H9 (cell line): ENCODE measurements at regions not wholly inside any gene's neighbourhood (a gene's known extent, or its start where the extent isn't known, plus 50 kb on each side); places are given as distances from the start of the nearest gene placed in this dataset.

Experiments
- DNase-seq: peaks from one replicate; pipeline ENCODE4 v3.0.0-alpha.2; 2017
- H2AFZ ChIP-seq: one replicate; pipeline ENCODE4 v1.6.1; 2013; ENCODE audit warnings: mild to moderate bottlenecking, low read length, control low read depth, moderate library complexity
- H2AK5ac ChIP-seq: 2 replicates; pipeline ENCODE4 v1.6.1; 2013; ENCODE audit warnings: low read length, control low read depth, mixed read lengths; ENCODE audit not compliant: insufficient read length
- H2BK120ac ChIP-seq: one replicate; pipeline ENCODE4 v1.6.1; 2013; ENCODE audit warnings: low read depth, mild to moderate bottlenecking, low read length, control low read depth, inconsistent platforms; ENCODE audit not compliant: poor library complexity, severe bottlenecking
- H2BK12ac ChIP-seq: 2 replicates; pipeline ENCODE4 v1.6.1; 2013; ENCODE audit warnings: low read length, control low read depth, mixed read lengths, low read depth; ENCODE audit not compliant: insufficient read length
- H2BK15ac ChIP-seq: 2 replicates; pipeline ENCODE4 v1.6.1; 2013; ENCODE audit warnings: low read depth, low read length, control low read depth
- H2BK20ac ChIP-seq: one replicate; pipeline ENCODE4 v1.6.1; 2013; ENCODE audit warnings: low read depth, mild to moderate bottlenecking, low read length, control low read depth, inconsistent platforms; ENCODE audit not compliant: poor library complexity, severe bottlenecking
- H2BK5ac ChIP-seq: 2 replicates; pipeline ENCODE4 v1.6.1; 2013; ENCODE audit warnings: low read length, control low read depth, mixed read lengths; ENCODE audit not compliant: insufficient read length
- H3K14ac ChIP-seq: 2 replicates; pipeline ENCODE4 v1.6.1; 2013; ENCODE audit warnings: low read length, control low read depth; ENCODE audit not compliant: insufficient read depth
- H3K18ac ChIP-seq: 2 replicates; pipeline ENCODE4 v1.6.1; 2013; ENCODE audit warnings: low read depth, mild to moderate bottlenecking, mixed read lengths, low read length, control low read depth; ENCODE audit not compliant: insufficient read length
- H3K23ac ChIP-seq: 2 replicates; pipeline ENCODE4 v1.6.1; 2013; ENCODE audit warnings: low read length, control low read depth, mixed read lengths, low read depth; ENCODE audit not compliant: insufficient read length
- H3K23me2 ChIP-seq: 2 replicates; pipeline ENCODE4 v1.6.1; 2013; ENCODE audit warnings: low read depth, mild to moderate bottlenecking, mixed read lengths, low read length, control low read depth; ENCODE audit not compliant: insufficient read length, poor library complexity, severe bottlenecking
- H3K27ac ChIP-seq: 2 replicates; pipeline ENCODE4 v1.5.1; 2013; ENCODE audit warnings: low read length, control low read depth, mixed read lengths, low read depth; ENCODE audit not compliant: insufficient read length
- H3K27me3 ChIP-seq: 2 replicates; pipeline ENCODE4 v1.6.1; 2013; ENCODE audit warnings: low read length, control low read depth, inconsistent platforms; ENCODE audit not compliant: insufficient read depth
- H3K4ac ChIP-seq: 2 replicates; pipeline ENCODE4 v1.6.1; 2013; ENCODE audit warnings: low read depth, mild to moderate bottlenecking, control low read depth, inconsistent platforms, low read length, moderate library complexity
- H3K4me1 ChIP-seq: 2 replicates; pipeline ENCODE4 v1.6.1; 2013; ENCODE audit warnings: low read length, control low read depth, inconsistent platforms; ENCODE audit not compliant: insufficient read depth
- H3K4me2 ChIP-seq: 2 replicates; pipeline ENCODE4 v1.6.1; 2013; ENCODE audit warnings: low read length, control low read depth, mixed read lengths; ENCODE audit not compliant: insufficient read length, insufficient read depth
- H3K56ac ChIP-seq: 2 replicates; pipeline ENCODE4 v1.6.1; 2013; ENCODE audit warnings: low read depth, mild to moderate bottlenecking, mixed read lengths, low read length, control low read depth; ENCODE audit not compliant: insufficient read length
- H3K79me1 ChIP-seq: 2 replicates; pipeline ENCODE4 v1.6.1; 2013; ENCODE audit warnings: low read depth, mild to moderate bottlenecking, moderate library complexity, low read length, control low read depth, inconsistent platforms; ENCODE audit not compliant: insufficient read depth, poor library complexity, severe bottlenecking
- H3K79me2 ChIP-seq: 2 replicates; pipeline ENCODE4 v1.6.1; 2013; ENCODE audit warnings: low read length, control low read depth, inconsistent platforms; ENCODE audit not compliant: insufficient read depth
- H3K9ac ChIP-seq: 2 replicates; pipeline ENCODE4 v1.6.1; 2013; ENCODE audit warnings: low read length, control low read depth, mixed read lengths; ENCODE audit not compliant: insufficient read length; ENCODE audit errors: extremely low read depth
- H3K9me3 ChIP-seq: one replicate; pipeline ENCODE4 v1.6.1; 2013; ENCODE audit warnings: low read depth, low read length, inconsistent platforms; ENCODE audit not compliant: control insufficient read depth
- H3T11ph ChIP-seq: one replicate; pipeline ENCODE4 v1.6.1; 2013; ENCODE audit warnings: mild to moderate bottlenecking, low read length, control low read depth, inconsistent platforms
- H4K20me1 ChIP-seq: one replicate; pipeline ENCODE4 v1.6.1; 2013; ENCODE audit not compliant: control insufficient read depth, insufficient read length, insufficient read depth
- H4K5ac ChIP-seq: 2 replicates; pipeline ENCODE4 v1.6.1; 2013; ENCODE audit warnings: low read depth, mild to moderate bottlenecking, mixed read lengths, low read length, control low read depth; ENCODE audit not compliant: insufficient read length
- H4K8ac ChIP-seq: replicated peaks from 2 replicates; pipeline ENCODE4 v1.6.1; 2013; ENCODE audit warnings: low read length, control low read depth, mixed read lengths, low read depth; ENCODE audit not compliant: insufficient read length
- H4K91ac ChIP-seq: 2 replicates; pipeline ENCODE4 v1.6.1; 2013; ENCODE audit warnings: low read depth, mild to moderate bottlenecking, moderate library complexity, mixed read lengths, low read length, control low read depth; ENCODE audit not compliant: insufficient read length
- H3K27ac Mint-ChIP-seq, 3 experiments: 2 replicates in 2 of 3; 3 replicates in 1 of 3; pipeline ENCODE4 v1.8.0; 2020 to 2021; ENCODE audit warnings: mixed read lengths in 3 of 3, mild to moderate bottlenecking in 1 of 3, moderate library complexity in 1 of 3
- H3K27me3 Mint-ChIP-seq: 2 replicates; pipeline ENCODE4 v1.8.0; 2021; ENCODE audit warnings: low read depth, mild to moderate bottlenecking, moderate library complexity, mixed read lengths
- H3K36me3 Mint-ChIP-seq, 3 experiments: 2 replicates in 2 of 3; 3 replicates in 1 of 3; pipeline ENCODE4 v1.8.0; 2020 to 2021; ENCODE audit warnings: low read depth in 3 of 3, mixed read lengths in 3 of 3; ENCODE audit not compliant: insufficient read depth in 1 of 3
- H3K4me1 Mint-ChIP-seq, 2 experiments: 2 replicates each; pipeline ENCODE4 v1.8.0; 2020; ENCODE audit warnings: mixed read lengths in 2 of 2
- H3K4me3 Mint-ChIP-seq, 2 experiments: 2 replicates in 1 of 2; 3 replicates in 1 of 2; pipeline ENCODE4 v1.8.0; 2020 to 2021; ENCODE audit warnings: mild to moderate bottlenecking in 2 of 2, mixed read lengths in 2 of 2, moderate library complexity in 1 of 2
- H3K9me3 Mint-ChIP-seq, 2 experiments: 2 replicates in 1 of 2; 3 replicates in 1 of 2; pipeline ENCODE4 v1.8.0; 2020; ENCODE audit warnings: mild to moderate bottlenecking in 2 of 2, mixed read lengths in 2 of 2, moderate library complexity in 1 of 2
- WGBS: extraction: QIAGEN DNeasy Blood & Tissue Kit; methylation state at CpG from one replicate; pipeline ENCODE4 v1.1.7; 2013; ENCODE audit warnings: missing lambda C conversion rate, low lambda C conversion rate, mixed read lengths; ENCODE audit not compliant: insufficient read length; ENCODE audit errors: extremely low coverage; 5-methylcytosine and 5-hydroxymethylcytosine counted together
- TF ChIP-seq, protein P1 (sequence below): fragments of 200-600 bp; sonication (generic); conservative IDR thresholded peaks from 3 replicates; pipeline ENCODE4 v1.8.0; 2021; ENCODE audit warnings: antibody characterized with exemption, mild to moderate bottlenecking

DNA sequence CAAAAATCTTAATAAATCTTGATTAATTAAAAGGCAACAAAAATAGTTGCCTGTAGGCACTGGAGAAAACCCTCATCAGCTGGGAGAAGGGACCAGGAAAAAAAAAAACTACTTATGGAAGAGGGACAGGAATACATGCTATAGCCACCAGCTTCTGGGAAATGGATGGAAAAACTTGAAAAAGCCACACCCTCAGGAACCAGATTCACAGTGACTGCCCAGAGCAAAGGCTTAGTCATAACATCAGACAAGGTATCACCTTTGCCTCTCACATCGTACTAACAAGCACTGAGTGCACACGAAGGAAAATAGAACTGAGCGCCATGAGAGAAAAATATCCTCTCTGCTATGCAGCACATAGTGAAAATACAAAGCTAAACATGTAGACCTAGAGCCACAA, 116.9 kb upstream of the GYPC start:
- H3K4ac ChIP-seq: no peak overlapping the region
- no peak overlapping the region for H2BK12ac ChIP-seq
- H3K27me3 ChIP-seq: no peaks in the 10 kb centered on the region
- H3T11ph ChIP-seq: no peak overlapping the region
- no peak overlapping the region for H3K18ac ChIP-seq
- H3K23ac ChIP-seq: no peak overlapping the region
- Mint-ChIP-seq H3K27ac (no peak overlapping the region), H3K36me3 (peaks cover 3 to 16% (median 9%) of the 10 kb centered on the region in 3 experiments; a peak in 6 of 7 replicates), H3K27me3 (peaks cover 3% of the 10 kb centered on the region; the same call in 1 of the 2 replicates), H3K4me3 (no peak overlapping the region), H3K9me3 (peaks cover 16 to 25% of the 10 kb centered on the region in 2 experiments), H3K4me1 (no peaks in the 10 kb centered on the region)
- H3K23me2 ChIP-seq: no peaks in the 10 kb centered on the region
- no peak for DNase-seq
- H3K4me1 ChIP-seq: no peaks in the 10 kb centered on the region
- no CpG with 5 or more reads among the region's 3 CpGs for WGBS
- H3K27ac ChIP-seq: no peak overlapping the region
- TF ChIP-seq, protein P1, sequence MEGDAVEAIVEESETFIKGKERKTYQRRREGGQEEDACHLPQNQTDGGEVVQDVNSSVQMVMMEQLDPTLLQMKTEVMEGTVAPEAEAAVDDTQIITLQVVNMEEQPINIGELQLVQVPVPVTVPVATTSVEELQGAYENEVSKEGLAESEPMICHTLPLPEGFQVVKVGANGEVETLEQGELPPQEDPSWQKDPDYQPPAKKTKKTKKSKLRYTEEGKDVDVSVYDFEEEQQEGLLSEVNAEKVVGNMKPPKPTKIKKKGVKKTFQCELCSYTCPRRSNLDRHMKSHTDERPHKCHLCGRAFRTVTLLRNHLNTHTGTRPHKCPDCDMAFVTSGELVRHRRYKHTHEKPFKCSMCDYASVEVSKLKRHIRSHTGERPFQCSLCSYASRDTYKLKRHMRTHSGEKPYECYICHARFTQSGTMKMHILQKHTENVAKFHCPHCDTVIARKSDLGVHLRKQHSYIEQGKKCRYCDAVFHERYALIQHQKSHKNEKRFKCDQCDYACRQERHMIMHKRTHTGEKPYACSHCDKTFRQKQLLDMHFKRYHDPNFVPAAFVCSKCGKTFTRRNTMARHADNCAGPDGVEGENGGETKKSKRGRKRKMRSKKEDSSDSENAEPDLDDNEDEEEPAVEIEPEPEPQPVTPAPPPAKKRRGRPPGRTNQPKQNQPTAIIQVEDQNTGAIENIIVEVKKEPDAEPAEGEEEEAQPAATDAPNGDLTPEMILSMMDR: no peak
- no peaks in the 10 kb centered on the region for H3K79me2 ChIP-seq
- no peak overlapping the region for H2BK120ac ChIP-seq
- no peak overlapping the region for H2BK5ac ChIP-seq
- H3K4me2 ChIP-seq: no peak overlapping the region
- H4K8ac ChIP-seq: no peak overlapping the region
- H2AFZ ChIP-seq: no peak overlapping the region
- H3K14ac ChIP-seq: no peak overlapping the region
- H4K91ac ChIP-seq: no peak overlapping the region
- no peaks in the 10 kb centered on the region for H3K9me3 ChIP-seq
- H2AK5ac ChIP-seq: no peak overlapping the region
- H4K5ac ChIP-seq: no peak overlapping the region
- H2BK15ac ChIP-seq: no peak overlapping the region
- H2BK20ac ChIP-seq: no peak overlapping the region
- H3K79me1 ChIP-seq: no peaks in the 10 kb centered on the region
- no peak overlapping the region for H3K9ac ChIP-seq
- H3K56ac ChIP-seq: no peak overlapping the region
- H4K20me1 ChIP-seq: no peaks in the 10 kb centered on the region
